Loucy (cell line): ENCODE measurements at regions not wholly inside any gene's neighbourhood (a gene's known extent, or its start where the extent isn't known, plus 50 kb on each side); places are given as distances from the start of the nearest gene placed in this dataset.

Experiments
- CTCF ChIP-seq: fragments of 200-600 bp; sonication (generic); conservative IDR thresholded peaks from 2 replicates; pipeline ENCODE4 v1.5.1; 2014; ENCODE audit warnings: mild to moderate bottlenecking, antibody characterized with exemption, low read length
- EZH2phosphoT487 ChIP-seq: fragments of 200-600 bp; IDR thresholded peaks from 2 replicates; pipeline ENCODE4 v1.6.1; 2018; ENCODE audit warnings: antibody characterized with exemption, mild to moderate bottlenecking, moderate library complexity, borderline replicate concordance

GRCh38 chr3:168330983-168331382 lies 235.3 kb upstream of the GOLIM4 start:
- no peak for TF ChIP-seq CTCF
- no peak for TF ChIP-seq EZH2phosphoT487
